Astrocyte (in vitro differentiated cells and primary cell): ENCODE measurements at regions not wholly inside any gene's neighbourhood (a gene's known extent, or its start where the extent isn't known, plus 50 kb on each side); places are given as distances from the start of the nearest gene placed in this dataset.

Source experiments
- DNase-seq: peaks from one replicate; pipeline ENCODE4 v3.0.0-alpha.2; 2010; ENCODE audit warnings: low read depth
- FAIRE-seq: peaks from 2 replicates; lab custom pipeline; 2011; peaks lifted over from hg19 to GRCh38; lab: Jason Lieb, UNC
- H2AFZ ChIP-seq: 2 replicates; pipeline ENCODE4 v1.6.0; 2012; ENCODE audit warnings: low read depth, low read length, inconsistent platforms
- H3K27ac ChIP-seq: 2 replicates; pipeline ENCODE4 v1.5.1; 2011; ENCODE audit warnings: low read depth, low read length, inconsistent platforms
- H3K27me3 ChIP-seq: 2 replicates; pipeline ENCODE4 v1.6.0; 2011; ENCODE audit warnings: low read length, inconsistent platforms; ENCODE audit not compliant: insufficient read depth
- H3K36me3 ChIP-seq: 2 replicates; pipeline ENCODE4 v1.5.1; 2011; ENCODE audit warnings: low read length, inconsistent platforms; ENCODE audit not compliant: insufficient read depth
- H3K4me1 ChIP-seq: 2 replicates; pipeline ENCODE4 v1.5.1; 2011; ENCODE audit warnings: low read length, inconsistent platforms; ENCODE audit not compliant: insufficient read depth
- H3K4me2 ChIP-seq: 2 replicates; pipeline ENCODE4 v1.6.0; 2012; ENCODE audit warnings: low read length, inconsistent platforms
- H3K4me3 ChIP-seq: 2 replicates; pipeline ENCODE4 v1.5.1; 2011; ENCODE audit warnings: low read depth, mild to moderate bottlenecking, low read length, inconsistent platforms; ENCODE audit not compliant: insufficient read depth
- H3K79me2 ChIP-seq: 2 replicates; pipeline ENCODE4 v1.6.0; 2012; ENCODE audit warnings: mild to moderate bottlenecking, low read length, inconsistent platforms; ENCODE audit not compliant: insufficient read depth
- H3K9ac ChIP-seq: 2 replicates; pipeline ENCODE4 v1.6.0; 2012; ENCODE audit warnings: mild to moderate bottlenecking, low read length, inconsistent platforms
- H3K9me3 ChIP-seq: 2 replicates; pipeline ENCODE4 v1.5.1; 2012; ENCODE audit warnings: low read depth, mild to moderate bottlenecking, low read length, inconsistent platforms; ENCODE audit not compliant: insufficient read depth
- H4K20me1 ChIP-seq: 2 replicates; pipeline ENCODE4 v1.6.0; 2012; ENCODE audit warnings: low read length, inconsistent platforms; ENCODE audit not compliant: insufficient read depth
- H3K27ac Mint-ChIP-seq: one replicate; pipeline ENCODE4 v1.8.0; 2021; ENCODE audit warnings: mild to moderate bottlenecking, mixed read lengths; ENCODE audit not compliant: unreplicated experiment
- H3K27me3 Mint-ChIP-seq: one replicate; pipeline ENCODE4 v1.8.0; 2021; ENCODE audit warnings: low read depth, mixed read lengths; ENCODE audit not compliant: unreplicated experiment
- H3K36me3 Mint-ChIP-seq: one replicate; pipeline ENCODE4 v1.8.0; 2021; ENCODE audit warnings: low read depth, mixed read lengths; ENCODE audit not compliant: unreplicated experiment
- H3K4me1 Mint-ChIP-seq: one replicate; pipeline ENCODE4 v1.8.0; 2021; ENCODE audit warnings: low read depth, mixed read lengths; ENCODE audit not compliant: unreplicated experiment
- H3K4me3 Mint-ChIP-seq: one replicate; pipeline ENCODE4 v1.8.0; 2021; ENCODE audit warnings: mild to moderate bottlenecking, moderate library complexity, mixed read lengths; ENCODE audit not compliant: unreplicated experiment
- H3K9me3 Mint-ChIP-seq: one replicate; pipeline ENCODE4 v1.8.0; 2021; ENCODE audit warnings: mild to moderate bottlenecking, mixed read lengths; ENCODE audit not compliant: unreplicated experiment
- CTCF ChIP-seq: IDR thresholded peaks from 2 replicates; pipeline ENCODE4 v1.5.1; 2011; ENCODE audit warnings: low read depth, mild to moderate bottlenecking, inconsistent platforms, low read length, moderate library complexity; ENCODE audit not compliant: insufficient read depth
- EZH2 ChIP-seq: IDR thresholded peaks from 2 replicates; pipeline ENCODE4 v1.6.1; 2012; ENCODE audit warnings: mild to moderate bottlenecking, low read length, inconsistent platforms; ENCODE audit not compliant: insufficient read depth

- H3K27ac ChIP-seq = no peak overlapping the region
- no peaks in the 10 kb centered on the region for H3K9me3 ChIP-seq
- Mint-ChIP-seq H3K36me3 (no peaks in the 10 kb centered on the region), H3K9me3 (peaks cover 4% of the 10 kb centered on the region), H3K4me3 (no peak overlapping the region), H3K27ac (no peak overlapping the region), H3K4me1 (no peaks in the 10 kb centered on the region), H3K27me3 (no peaks in the 10 kb centered on the region)
- TF ChIP-seq CTCF = no peak
- no peak for TF ChIP-seq EZH2
- H2AFZ ChIP-seq = no peak overlapping the region
- H3K4me2 ChIP-seq = no peak overlapping the region
- DNase-seq (no peak), FAIRE-seq (no peak)
- no peak overlapping the region for H3K4me3 ChIP-seq
- H3K4me1 ChIP-seq = no peaks in the 10 kb centered on the region
- H3K27me3 ChIP-seq = no peaks in the 10 kb centered on the region
- H3K79me2 ChIP-seq = no peaks in the 10 kb centered on the region
- no peak overlapping the region for H3K9ac ChIP-seq
- H3K36me3 ChIP-seq = no peaks in the 10 kb centered on the region
- H4K20me1 ChIP-seq = no peaks in the 10 kb centered on the region
Observed at GRCh38 chr9:99557816-99558215, 263.9 kb upstream of the NR4A3 start.

GRCh38 chr9:99559776-99560175 lies 261.9 kb upstream of the NR4A3 start:
- Mint-ChIP-seq H3K27me3 (no peaks in the 10 kb centered on the region), H3K4me1 (no peaks in the 10 kb centered on the region), H3K36me3 (no peaks in the 10 kb centered on the region), H3K4me3 (no peak overlapping the region), H3K9me3 (peaks cover 4% of the 10 kb centered on the region), H3K27ac (no peak overlapping the region)
- Histone ChIP-seq H3K27me3 (no peaks in the 10 kb centered on the region), H2AFZ (no peak overlapping the region), H3K27ac (no peak overlapping the region), H3K9me3 (no peaks in the 10 kb centered on the region), H3K36me3 (no peaks in the 10 kb centered on the region), H3K9ac (no peak overlapping the region), H3K4me1 (no peaks in the 10 kb centered on the region), H3K4me2 (no peak overlapping the region), H4K20me1 (no peaks in the 10 kb centered on the region), H3K79me2 (no peaks in the 10 kb centered on the region), H3K4me3 (no peak overlapping the region)
- TF ChIP-seq EZH2 = no peak
- TF ChIP-seq CTCF = no peak
- FAIRE-seq = no peak
- no peak for DNase-seq

- Histone ChIP-seq H3K27ac (no peak overlapping the region), H3K36me3 (no peaks in the 10 kb centered on the region), H3K79me2 (no peaks in the 10 kb centered on the region), H3K9ac (no peak overlapping the region), H4K20me1 (no peaks in the 10 kb centered on the region), H3K9me3 (no peaks in the 10 kb centered on the region), H3K4me2 (no peak overlapping the region), H3K4me1 (no peaks in the 10 kb centered on the region), H3K27me3 (no peaks in the 10 kb centered on the region), H2AFZ (no peak overlapping the region), H3K4me3 (no peak overlapping the region)
- no peaks in the 10 kb centered on the region for H3K36me3 Mint-ChIP-seq
- no peaks in the 10 kb centered on the region for H3K27me3 Mint-ChIP-seq
- no peaks in the 10 kb centered on the region for H3K4me1 Mint-ChIP-seq
- H3K27ac Mint-ChIP-seq = no peak overlapping the region
- FAIRE-seq (no peak), DNase-seq (no peak)
- H3K4me3 Mint-ChIP-seq = no peak overlapping the region
- H3K9me3 Mint-ChIP-seq = peaks cover 4% of the 10 kb centered on the region
- TF ChIP-seq CTCF (no peak), EZH2 (no peak)
Observed at GRCh38 chr9:99560561-99560960, 261.1 kb upstream of the NR4A3 start.
